ENCODE measurements at regions not wholly inside any gene's neighbourhood (a gene's known extent, or its start where the extent isn't known, plus 50 kb on each side); places are given as distances from the start of the nearest gene placed in this dataset.

DNA sequence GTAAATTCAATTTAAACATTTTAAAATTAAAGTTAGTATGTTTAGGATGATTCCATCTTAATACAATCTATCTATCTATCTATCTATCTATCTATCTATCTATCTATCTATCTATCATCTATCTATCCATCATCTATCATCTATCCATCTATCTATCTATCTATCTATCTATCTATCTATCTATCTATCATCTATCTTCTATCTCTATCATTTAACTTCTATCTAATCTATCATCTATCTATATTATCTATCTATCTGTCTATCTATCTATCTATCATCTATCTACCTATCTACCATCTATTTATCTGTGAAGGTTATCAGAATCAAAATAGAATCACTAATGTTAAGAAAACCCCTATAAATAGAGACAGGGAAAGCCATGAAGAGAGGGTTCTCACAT, 78.3 kb downstream of the RAMP3 start:
- intact Hi-C loops (cut with DNase I; ENCODE audit: low total_unique reads): no loop called here
- Histone ChIP-seq H3K4me3 (no peak overlapping the region), H3K27me3 (no peaks in the 10 kb centered on the region), H3K27ac (no peak overlapping the region), H3K36me3 (no peaks in the 10 kb centered on the region), H3K4me1 (no peaks in the 10 kb centered on the region), H3K9me3 (no peaks in the 10 kb centered on the region)
- no peak for DNase-seq
- TF ChIP-seq, protein P1, sequence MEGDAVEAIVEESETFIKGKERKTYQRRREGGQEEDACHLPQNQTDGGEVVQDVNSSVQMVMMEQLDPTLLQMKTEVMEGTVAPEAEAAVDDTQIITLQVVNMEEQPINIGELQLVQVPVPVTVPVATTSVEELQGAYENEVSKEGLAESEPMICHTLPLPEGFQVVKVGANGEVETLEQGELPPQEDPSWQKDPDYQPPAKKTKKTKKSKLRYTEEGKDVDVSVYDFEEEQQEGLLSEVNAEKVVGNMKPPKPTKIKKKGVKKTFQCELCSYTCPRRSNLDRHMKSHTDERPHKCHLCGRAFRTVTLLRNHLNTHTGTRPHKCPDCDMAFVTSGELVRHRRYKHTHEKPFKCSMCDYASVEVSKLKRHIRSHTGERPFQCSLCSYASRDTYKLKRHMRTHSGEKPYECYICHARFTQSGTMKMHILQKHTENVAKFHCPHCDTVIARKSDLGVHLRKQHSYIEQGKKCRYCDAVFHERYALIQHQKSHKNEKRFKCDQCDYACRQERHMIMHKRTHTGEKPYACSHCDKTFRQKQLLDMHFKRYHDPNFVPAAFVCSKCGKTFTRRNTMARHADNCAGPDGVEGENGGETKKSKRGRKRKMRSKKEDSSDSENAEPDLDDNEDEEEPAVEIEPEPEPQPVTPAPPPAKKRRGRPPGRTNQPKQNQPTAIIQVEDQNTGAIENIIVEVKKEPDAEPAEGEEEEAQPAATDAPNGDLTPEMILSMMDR (IDR thresholded peaks at IDR 0.05): no peak
- TF ChIP-seq POLR2A (IDR thresholded peaks at IDR 0.05): no peak

DNA sequence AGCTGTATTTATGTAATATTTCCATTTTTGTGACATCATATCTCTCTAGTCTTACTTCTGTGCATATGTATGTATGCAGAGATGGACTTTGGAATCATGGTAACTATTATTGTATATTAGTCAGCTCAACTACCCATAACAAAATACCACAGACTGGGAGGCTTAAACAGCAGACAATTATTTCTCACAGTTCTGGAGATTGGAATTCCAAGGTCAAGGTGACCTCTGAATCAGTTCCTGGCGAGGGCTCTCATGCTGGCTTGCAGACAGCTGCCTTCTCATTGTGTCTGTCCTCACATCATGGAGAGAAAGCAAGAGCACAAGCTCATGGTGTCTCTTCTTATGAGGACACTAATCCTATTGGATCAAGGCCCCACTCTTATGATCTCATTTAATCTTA, 79.1 kb downstream of the RAMP3 start:
- no peak for TF ChIP-seq POLR2A (IDR thresholded peaks at IDR 0.05)
- TF ChIP-seq, protein P1 (IDR thresholded peaks at IDR 0.05): no peak
- intact Hi-C loops (cut with DNase I; ENCODE audit: low total_unique reads): no loop called here
- H3K4me3 ChIP-seq: no peak overlapping the region
- H3K9me3 ChIP-seq: no peaks in the 10 kb centered on the region
- no peaks in the 10 kb centered on the region for H3K36me3 ChIP-seq
- no peak for DNase-seq
- no peak overlapping the region for H3K27ac ChIP-seq
- H3K27me3 ChIP-seq: no peaks in the 10 kb centered on the region
- no peaks in the 10 kb centered on the region for H3K4me1 ChIP-seq

GRCh38 chr7:45237788-45238461, 80.3 kb downstream of the RAMP3 start:
- DNase-seq: no peak
- no peaks in the 10 kb centered on the region for H3K9me3 ChIP-seq
- no peak overlapping the region for H3K27ac ChIP-seq
- H3K36me3 ChIP-seq: no peaks in the 10 kb centered on the region
- intact Hi-C loops (cut with DNase I; ENCODE audit: low total_unique reads): no loop called here
- TF ChIP-seq POLR2A (IDR thresholded peaks at IDR 0.05): no peak
- TF ChIP-seq, protein P1 (IDR thresholded peaks at IDR 0.05): no peak
- no peaks in the 10 kb centered on the region for H3K4me1 ChIP-seq
- no peaks in the 10 kb centered on the region for H3K27me3 ChIP-seq
- H3K4me3 ChIP-seq: no peak overlapping the region

GRCh38 chr7:45238806-45239205, 81.2 kb downstream of the RAMP3 start:
- TF ChIP-seq, protein P1 (IDR thresholded peaks at IDR 0.05): no peak
- no peak for TF ChIP-seq POLR2A (IDR thresholded peaks at IDR 0.05)
- intact Hi-C loops (cut with DNase I; ENCODE audit: low total_unique reads): no loop called here

GRCh38 chr7:45239486-45239885, 81.9 kb downstream of the RAMP3 start:
- Histone ChIP-seq H3K4me3 (no peak overlapping the region), H3K36me3 (no peaks in the 10 kb centered on the region), H3K4me1 (no peaks in the 10 kb centered on the region), H3K27ac (no peak overlapping the region), H3K27me3 (no peaks in the 10 kb centered on the region), H3K9me3 (no peaks in the 10 kb centered on the region)
- no peak for TF ChIP-seq POLR2A (IDR thresholded peaks at IDR 0.05)
- TF ChIP-seq, protein P1 (IDR thresholded peaks at IDR 0.05): no peak
- intact Hi-C loops (cut with DNase I; ENCODE audit: low total_unique reads): no loop called here
- no peak for DNase-seq

More at GRCh38 chr7:45238806-45239205, 81.2 kb downstream of the RAMP3 start:
- no peaks in the 10 kb centered on the region for H3K36me3 ChIP-seq
- no peak for DNase-seq
- H3K4me3 ChIP-seq: no peak overlapping the region
- no peaks in the 10 kb centered on the region for H3K9me3 ChIP-seq
- no peaks in the 10 kb centered on the region for H3K4me1 ChIP-seq
- no peak overlapping the region for H3K27ac ChIP-seq
- no peaks in the 10 kb centered on the region for H3K27me3 ChIP-seq

Data from uterus (tissue), 3 donors.